ENCODE measurements at regions not wholly inside any gene's neighbourhood (a gene's known extent, or its start where the extent isn't known, plus 50 kb on each side); places are given as distances from the start of the nearest gene placed in this dataset.

DNA sequence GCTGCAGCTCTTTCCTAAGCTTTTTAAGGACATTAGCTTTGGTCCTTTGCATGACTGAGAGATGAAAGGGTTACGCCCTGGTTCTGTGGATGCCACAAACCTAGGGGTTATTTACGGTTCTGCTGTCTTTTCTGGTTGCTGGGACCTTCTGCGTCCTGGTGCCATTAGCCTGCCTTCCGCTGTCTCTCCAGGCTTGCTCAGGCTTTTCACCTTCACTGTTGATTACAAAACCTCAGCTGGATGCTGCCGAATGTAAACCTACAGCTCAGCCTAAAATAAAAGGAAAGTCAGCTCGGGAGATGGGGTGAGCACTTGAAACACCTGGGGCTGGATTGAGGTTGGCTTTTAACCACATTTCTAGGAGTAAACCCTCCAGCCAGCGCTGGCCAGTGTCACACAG, 130.9 kb upstream of the ARHGAP28 start:
- TF ChIP-seq FOSL1 (IDR thresholded peaks at IDR 0.05; ENCODE audit: low read depth) (no peak), JUND (IDR thresholded peaks at IDR 0.05) (no peak), SP1 (IDR thresholded peaks at IDR 0.05; ENCODE audit: low read depth) (no peak), ATF3 (IDR thresholded peaks at IDR 0.05) (no peak), RAD21 (IDR thresholded peaks at IDR 0.05; ENCODE audit: low read depth) (no peak), ZFX (IDR thresholded peaks at IDR 0.05) (no peak), EZH2 (IDR thresholded peaks at IDR 0.05) (no peak), POLR2AphosphoS5 (IDR thresholded peaks at IDR 0.05; ENCODE audit: low read depth, low read length) (no peak), SRF (IDR thresholded peaks at IDR 0.05; ENCODE audit: low read depth) (no peak), SIN3A (IDR thresholded peaks at IDR 0.05; ENCODE audit: low read depth) (no peak), EZH2phosphoT487 (IDR thresholded peaks at IDR 0.05; ENCODE audit: borderline replicate concordance) (no peak), POLR2A (IDR thresholded peaks at IDR 0.05; ENCODE audit: borderline replicate concordance, extremely low read depth, insufficient read depth, insufficient read length) (no peak), CEBPB (IDR thresholded peaks at IDR 0.05; ENCODE audit: low read depth) (no peak), ELF1 (IDR thresholded peaks at IDR 0.05; ENCODE audit: borderline replicate concordance, low read depth) (no peak), CTCF (IDR thresholded peaks at IDR 0.05 in 2 of 3, conservative IDR thresholded peaks at IDR 0.05 in 1 of 3; ENCODE audit: borderline replicate concordance in 1 of 3, insufficient read depth in 1 of 3, low read depth in 2 of 3, low read length in 2 of 3) (no peak), YY1 (IDR thresholded peaks at IDR 0.05; ENCODE audit: extremely low read depth, insufficient replicate concordance, low read depth, low read length) (no peak), MAX (IDR thresholded peaks at IDR 0.05) (no peak)
- H4K20me1 ChIP-seq (ENCODE audit: insufficient read depth), result no peaks in the 10 kb centered on the region
- DNase-seq (ENCODE audit: low read depth, low spot score) (no peak), ATAC-seq (no peak)
- CTCF ChIA-PET, result no interaction called here
- RAD21 ChIA-PET (ENCODE audit: low non-redundant PET in 1 of 2, low total read pairs in 2 of 2, uncharacterized antibody in 2 of 2, unreplicated experiment in 2 of 2), result no interaction called here
- H3K9me3 ChIP-seq (ENCODE audit: control insufficient read depth in 1 of 2, insufficient read depth in 1 of 2, low read depth in 1 of 2, low read length in 2 of 2), result peaks cover 0 to 24% of the 10 kb centered on the region in 2 experiments; a peak in 2 of 4 replicates
- H3K27ac ChIP-seq (ENCODE audit: low read depth, low read length), result no peak overlapping the region
- no peaks in the 10 kb centered on the region for H3K36me3 ChIP-seq (ENCODE audit: control insufficient read depth in 1 of 2, insufficient read depth in 2 of 2, low read length in 2 of 2)
- intact Hi-C loops (cut with micrococcal nuclease), result no loop called here
- H3K4me3 ChIP-seq (replicated peaks in 1 of 2; ENCODE audit: low read depth in 1 of 2, low read length in 2 of 2), result no peak overlapping the region
- BruUV-seq (replicated peaks), result no TSS peak
- POLR2A ChIA-PET, result no interaction called here
- no peaks in the 10 kb centered on the region for H3K79me2 ChIP-seq (ENCODE audit: insufficient read depth, low read length)
- no peaks in the 10 kb centered on the region for H3K9me2 ChIP-seq (ENCODE audit: insufficient read depth)
- no peak overlapping the region for H2AFZ ChIP-seq (ENCODE audit: low read depth, low read length, poor library complexity, severe bottlenecking)
- no peak overlapping the region for H3K9ac ChIP-seq (ENCODE audit: low read length)
- H3K27me3 ChIP-seq (ENCODE audit: insufficient read depth, low read length), result no peaks in the 10 kb centered on the region
- no peaks in the 10 kb centered on the region for H3K4me1 ChIP-seq (ENCODE audit: control insufficient read depth in 1 of 2, insufficient read depth in 2 of 2, low read length in 2 of 2)
- H3K4me2 ChIP-seq (ENCODE audit: low read length), result no peak overlapping the region
